Activated naive CD4-positive, alpha-beta T cell treated with Interleukin-2 at 50 U/mL for 16 hours (primary cell): ENCODE measurements at regions not wholly inside any gene's neighbourhood (a gene's known extent, or its start where the extent isn't known, plus 50 kb on each side); places are given as distances from the start of the nearest gene placed in this dataset.

Experiments
- DNase-seq: peaks from one replicate; pipeline ENCODE4 v3.0.0-alpha.2; 2020

- DNase-seq: no peak
These were observed 267.6 kb upstream of the KCNH8 start for GRCh38 chr3:18880691-18881090.

- DNase-seq: no peak
These were observed 275.8 kb upstream of the KCNH8 start for GRCh38 chr3:18872466-18872865.

- no peak for DNase-seq
These were observed 277.7 kb upstream of the KCNH8 start for GRCh38 chr3:18870642-18871041.

GRCh38 chr3:18870074-18870640 is 278.2 kb upstream of the KCNH8 start:
- DNase-seq: no peak

GRCh38 chr3:18868911-18869689 is 279.2 kb upstream of the KCNH8 start:
- DNase-seq: no peak

- DNase-seq: no peak
These were observed 281.4 kb upstream of the KCNH8 start for GRCh38 chr3:18866899-18867298.

- no peak for DNase-seq
These were observed 283.2 kb upstream of the KCNH8 start for GRCh38 chr3:18864933-18865731.

- no peak for DNase-seq
These were observed 286.2 kb upstream of the KCNH8 start for GRCh38 chr3:18862077-18862476.

GRCh38 chr3:18861137-18861536 is 287.2 kb upstream of the KCNH8 start:
- DNase-seq: no peak

- no peak for DNase-seq
These were observed 295.0 kb upstream of the KCNH8 start for GRCh38 chr3:18853269-18853668.

- DNase-seq: no peak
These were observed 300.6 kb upstream of the KCNH8 start for GRCh38 chr3:18847583-18848197.

- DNase-seq: no peak
These were observed 304.3 kb upstream of the KCNH8 start for GRCh38 chr3:18843983-18844382.

- DNase-seq: no peak
These were observed 305.1 kb upstream of the KCNH8 start for GRCh38 chr3:18843188-18843587.

GRCh38 chr3:18841422-18842343 is 306.6 kb upstream of the KCNH8 start:
- no peak for DNase-seq

GRCh38 chr3:18840535-18841137 is 307.7 kb upstream of the KCNH8 start:
- no peak for DNase-seq

GRCh38 chr3:18838758-18839157 is 309.6 kb upstream of the KCNH8 start:
- DNase-seq: no peak

GRCh38 chr3:18837137-18837755 is 311.1 kb upstream of the KCNH8 start:
- no peak for DNase-seq

GRCh38 chr3:18835021-18835420 is 313.3 kb upstream of the KCNH8 start:
- no peak for DNase-seq

- DNase-seq: no peak
These were observed 318.2 kb upstream of the KCNH8 start for GRCh38 chr3:18830087-18830486.

- no peak for DNase-seq
These were observed 319.7 kb upstream of the KCNH8 start for GRCh38 chr3:18828637-18829036.

- no peak for DNase-seq
These were observed 320.6 kb upstream of the KCNH8 start for GRCh38 chr3:18827664-18828063.
